Lower leg skin (tissue), 3 donors: ENCODE measurements at regions not wholly inside any gene's neighbourhood (a gene's known extent, or its start where the extent isn't known, plus 50 kb on each side); places are given as distances from the start of the nearest gene placed in this dataset.

Source experiments
- CTCF ChIP-seq, 3 donors: fragments of 450-650 bp; IDR thresholded peaks; one replicate each; pipeline ENCODE4 v1.5.1; 2016; ENCODE audit warnings: antibody characterized with exemption in 3 of 3, mild to moderate bottlenecking in 3 of 3, moderate library complexity in 2 of 3
- POLR2A ChIP-seq, 2 donors: fragments of 450-650 bp; IDR thresholded peaks; one replicate each; pipeline ENCODE4 v1.6.1; 2016 to 2017; ENCODE audit warnings: antibody characterized with exemption in 2 of 2, mild to moderate bottlenecking in 1 of 2, moderate library complexity in 1 of 2

GRCh38 chr4:31125496-31125895 is 405.3 kb downstream of the PCDH7 start:
- TF ChIP-seq POLR2A (IDR thresholded peaks at IDR 0.05) (no peak), CTCF (IDR thresholded peaks at IDR 0.05) (no peak)
